GM18907 (cell line): ENCODE measurements at regions not wholly inside any gene's neighbourhood (a gene's known extent, or its start where the extent isn't known, plus 50 kb on each side); places are given as distances from the start of the nearest gene placed in this dataset.
"Not testable (repeated sequence)": the region's sequence is repeated elsewhere in the genome, so short reads cannot be mapped to it uniquely, and the experiment has no call there.

Source experiments
- ATAC-seq: cut with Tn5 transposase; IDR thresholded peaks from one replicate; pipeline ENCODE4 v1.9.1; 2021; ENCODE audit warnings: mild to moderate bottlenecking, moderate library complexity; ENCODE audit not compliant: unreplicated experiment

DNA sequence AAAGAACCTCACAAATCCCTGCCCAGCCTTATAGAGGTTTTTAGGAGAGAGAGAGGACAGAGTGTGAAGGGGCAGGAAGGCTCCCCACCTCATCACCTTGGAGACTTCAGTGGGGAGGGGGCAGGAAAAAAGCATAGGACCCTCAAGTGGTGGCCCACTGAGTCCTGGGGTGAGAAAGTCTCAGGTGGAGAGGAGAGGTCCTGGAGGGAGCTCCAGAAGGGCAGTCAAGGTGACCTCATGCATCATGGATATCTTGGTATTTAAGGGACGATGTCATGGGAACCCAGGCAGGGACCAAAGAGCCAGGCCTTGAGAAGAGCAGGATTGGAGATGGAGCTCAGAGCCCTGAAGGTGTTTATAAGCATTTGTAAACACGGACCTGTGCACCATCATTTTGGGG, 204.5 kb downstream of the SLC4A3 start:
- no peak for ATAC-seq

- ATAC-seq = no peak
These were observed 205.5 kb downstream of the SLC4A3 start for GRCh38 chr2:219832904-219833303.

DNA sequence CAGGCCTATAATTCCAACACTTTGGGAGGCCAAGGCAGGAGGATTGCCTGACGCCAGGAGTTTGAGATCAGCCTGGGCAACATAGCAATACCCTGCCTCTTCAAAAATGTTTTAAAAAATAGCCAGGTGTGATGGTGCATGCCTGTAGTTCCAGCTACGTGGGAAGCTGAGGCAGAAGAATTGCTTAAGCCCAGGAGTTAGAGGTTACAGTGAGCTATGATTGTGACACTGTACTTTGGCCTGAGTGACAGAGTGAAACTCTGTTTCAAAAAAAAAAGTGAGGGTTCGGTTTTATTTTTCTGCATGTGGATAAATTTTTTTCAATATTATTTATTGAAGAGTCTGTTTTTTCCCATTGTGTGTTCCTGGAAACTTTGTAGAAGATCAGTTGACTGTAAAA, 208.1 kb downstream of the SLC4A3 start:
- no peak for ATAC-seq

GRCh38 chr2:219836647-219837177, 209.3 kb downstream of the SLC4A3 start:
- no peak for ATAC-seq

DNA sequence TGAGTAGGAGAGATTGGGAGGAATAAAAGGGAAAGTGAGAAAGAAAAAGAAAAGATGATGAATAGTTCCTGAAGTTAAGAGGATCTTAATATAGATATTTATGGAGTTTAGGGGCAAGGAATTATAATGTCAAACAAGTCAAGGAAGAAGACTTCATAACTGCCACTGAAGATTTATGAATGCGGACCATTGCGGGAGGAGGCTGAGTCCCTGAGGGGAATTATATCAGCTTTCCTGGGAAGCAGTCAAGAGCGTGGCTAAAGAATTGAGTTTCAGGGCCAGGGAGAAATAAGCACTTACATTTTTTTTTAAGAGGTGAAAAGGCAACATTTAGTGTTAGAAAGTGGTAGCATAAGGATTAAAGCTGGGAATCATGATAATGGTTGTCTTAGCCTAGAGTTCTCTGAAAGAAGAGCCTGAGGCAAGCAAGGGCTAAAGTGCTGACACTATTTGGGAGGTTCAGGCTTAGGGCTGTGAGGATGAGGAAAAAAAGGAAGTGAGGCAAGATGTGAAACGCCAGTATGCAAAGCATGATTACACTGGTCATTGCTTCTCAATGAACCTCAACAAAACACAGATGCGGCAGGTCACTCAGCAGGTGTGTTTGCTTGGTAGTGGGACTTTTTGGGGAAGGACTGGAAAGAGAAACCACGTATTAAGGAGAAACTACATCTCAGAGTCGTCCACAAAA, 217.1 kb downstream of the SLC4A3 start:
- peak; percentile 96 for ATAC-seq

DNA sequence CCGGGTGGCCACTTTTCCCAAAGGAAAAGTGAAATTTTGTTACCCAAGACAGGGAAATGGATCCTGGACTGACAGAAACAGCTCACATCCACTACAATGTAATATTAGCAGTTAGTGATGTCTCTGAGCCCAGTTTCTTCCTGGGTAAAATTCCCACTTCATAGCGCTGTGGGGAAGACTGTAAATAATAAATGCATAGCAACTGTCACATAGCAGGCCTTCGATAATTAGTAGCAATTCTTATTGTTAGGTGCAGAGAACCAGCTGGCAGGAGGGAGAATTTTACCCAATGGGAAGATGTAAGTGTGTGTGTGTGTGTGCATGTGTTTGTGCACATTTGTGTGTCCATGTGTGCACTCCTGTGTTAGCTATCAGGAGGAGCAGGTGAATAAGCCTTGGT, 221.5 kb downstream of the SLC4A3 start:
- ATAC-seq = no peak

GRCh38 chr2:219851169-219851568, 223.7 kb downstream of the SLC4A3 start:
- ATAC-seq = no peak

DNA sequence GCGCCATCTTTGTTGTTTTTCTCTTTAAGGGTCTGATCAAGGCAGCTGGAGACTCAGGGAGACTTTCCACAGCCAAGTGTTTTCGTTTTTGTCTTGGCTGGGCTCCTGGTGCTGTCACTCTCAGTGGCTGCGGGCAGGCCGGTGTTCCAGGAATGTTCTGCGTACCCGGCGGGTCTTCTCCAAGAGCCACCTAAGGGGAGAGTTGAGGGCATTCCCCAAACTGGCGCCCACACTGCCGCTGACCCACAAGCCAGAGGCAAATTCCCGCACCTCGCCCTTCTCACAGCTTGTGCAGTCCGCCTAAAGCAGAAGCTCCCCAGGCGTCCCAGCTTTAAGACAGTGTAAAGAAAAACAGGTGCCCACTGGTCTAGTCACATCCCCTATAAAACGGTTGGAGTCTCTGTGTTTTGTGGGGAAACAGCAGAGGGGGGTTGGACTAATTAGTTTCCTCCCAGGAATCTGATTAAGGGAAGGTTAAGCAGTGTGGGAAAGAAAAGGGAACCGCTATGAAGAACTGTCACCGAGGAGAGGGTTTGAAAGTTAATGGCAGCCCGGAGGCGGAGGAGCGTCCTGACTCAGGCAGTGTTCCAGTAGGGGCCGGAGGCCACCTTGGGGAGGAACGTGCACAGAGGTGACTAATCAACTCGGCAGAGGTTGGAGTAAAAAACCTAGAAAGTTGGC, 224.5 kb downstream of the SLC4A3 start:
- no peak for ATAC-seq

GRCh38 chr2:219852626-219853025, 225.2 kb downstream of the SLC4A3 start:
- ATAC-seq = no peak

- no peak for ATAC-seq
These were observed 229.2 kb downstream of the SLC4A3 start for GRCh38 chr2:219856602-219857001.

DNA sequence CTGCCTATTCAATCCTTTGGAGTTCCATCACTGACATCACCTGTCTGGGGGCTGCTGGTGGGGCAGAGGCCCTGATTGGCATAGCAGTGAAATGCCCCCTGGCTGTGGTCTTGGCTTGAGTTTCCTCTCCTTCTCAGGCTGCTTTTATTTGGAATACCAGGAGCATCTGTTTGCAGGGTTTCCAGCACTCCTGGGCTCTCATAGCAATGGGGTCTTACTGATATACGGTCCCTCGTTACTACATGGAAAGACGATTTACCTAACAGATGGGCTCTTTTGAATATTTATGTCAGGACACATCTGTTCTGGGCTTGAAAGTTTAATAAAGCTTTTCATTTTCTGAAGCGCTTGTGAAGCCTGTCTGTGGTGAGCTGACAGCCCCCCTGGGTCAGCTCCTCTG, 230.3 kb downstream of the SLC4A3 start:
- no peak for ATAC-seq

DNA sequence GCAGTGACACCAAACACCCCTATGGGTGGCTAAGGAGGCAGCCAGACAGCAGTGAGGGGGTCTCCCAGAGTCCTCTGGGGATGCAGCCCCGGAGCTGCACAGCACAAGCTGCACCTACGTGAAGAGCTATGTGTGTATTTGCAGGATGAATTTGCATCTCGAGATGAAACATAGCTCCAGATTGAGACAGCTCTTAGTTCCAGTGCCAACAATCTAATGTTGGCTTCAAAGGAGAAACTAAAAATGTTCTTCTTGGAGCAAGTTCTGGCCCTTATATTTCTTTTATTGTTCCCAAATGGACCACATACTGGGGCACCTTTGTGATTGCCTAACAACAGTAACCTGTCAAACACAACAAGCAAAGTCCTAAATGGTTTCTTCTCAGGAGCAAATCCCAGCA, 233.9 kb downstream of the SLC4A3 start:
- no peak for ATAC-seq

- no peak for ATAC-seq
These were observed 236.7 kb downstream of the SLC4A3 start for GRCh38 chr2:219864154-219864553.

GRCh38 chr2:219868635-219869034, 241.2 kb downstream of the SLC4A3 start:
- ATAC-seq = no peak

DNA sequence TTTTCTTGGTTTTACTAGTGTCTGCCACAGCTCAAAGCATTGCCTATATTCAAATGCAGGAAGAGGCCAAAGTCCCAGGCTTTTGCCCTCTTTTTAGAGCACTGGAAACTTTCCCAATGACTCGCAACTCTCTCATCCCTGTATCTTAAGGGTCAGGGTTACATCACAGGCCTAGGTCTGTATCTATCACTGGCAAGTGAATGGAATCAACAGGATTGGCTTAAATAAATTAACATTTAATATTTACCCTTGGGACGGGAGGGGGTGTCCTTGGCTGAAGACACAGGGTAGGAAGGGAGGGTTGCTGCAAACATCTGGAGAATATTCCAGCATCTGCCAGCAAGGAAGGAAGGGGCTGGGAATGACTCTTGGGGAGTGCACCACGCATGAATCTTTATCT, 242.6 kb downstream of the SLC4A3 start:
- ATAC-seq = no peak

DNA sequence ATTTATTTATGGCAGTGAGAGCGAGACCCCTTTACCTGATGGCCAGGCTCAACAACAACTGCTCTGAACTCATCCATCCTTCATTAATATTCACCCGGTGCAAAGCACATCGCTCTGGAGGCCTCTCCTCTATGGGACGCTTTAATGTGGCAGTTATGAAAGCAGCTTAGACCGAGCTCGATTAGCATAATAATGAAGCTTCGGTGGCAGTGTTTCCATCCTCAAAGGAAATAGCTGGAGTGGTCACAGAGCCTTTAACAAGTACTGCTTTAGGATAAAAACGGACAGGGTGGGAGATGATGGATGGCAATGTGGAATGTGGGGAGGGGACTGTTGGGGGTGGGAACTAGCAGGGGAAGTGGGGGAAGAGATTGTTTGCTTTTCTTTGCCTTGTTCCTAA, 243.9 kb downstream of the SLC4A3 start:
- no peak for ATAC-seq

DNA sequence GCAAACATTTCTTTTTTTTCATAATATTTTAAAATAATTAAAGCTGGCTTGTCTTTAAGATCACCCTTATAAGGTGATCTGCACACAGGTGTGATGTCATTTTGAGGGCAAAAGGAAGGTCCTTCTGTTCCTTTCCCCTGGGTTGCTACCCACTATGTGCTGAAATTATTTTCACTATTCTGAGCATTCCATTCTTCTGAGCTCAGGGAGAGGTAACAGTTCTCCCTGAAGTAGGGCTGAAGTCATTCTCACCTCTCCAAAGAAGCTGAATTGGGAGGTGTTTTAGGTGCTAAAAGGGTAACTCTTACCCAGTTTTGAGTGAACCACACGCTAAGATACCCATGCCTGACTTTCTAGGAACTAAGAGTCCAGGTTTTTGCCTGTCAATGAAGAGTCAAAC, 247.6 kb downstream of the SLC4A3 start:
- no peak for ATAC-seq

DNA sequence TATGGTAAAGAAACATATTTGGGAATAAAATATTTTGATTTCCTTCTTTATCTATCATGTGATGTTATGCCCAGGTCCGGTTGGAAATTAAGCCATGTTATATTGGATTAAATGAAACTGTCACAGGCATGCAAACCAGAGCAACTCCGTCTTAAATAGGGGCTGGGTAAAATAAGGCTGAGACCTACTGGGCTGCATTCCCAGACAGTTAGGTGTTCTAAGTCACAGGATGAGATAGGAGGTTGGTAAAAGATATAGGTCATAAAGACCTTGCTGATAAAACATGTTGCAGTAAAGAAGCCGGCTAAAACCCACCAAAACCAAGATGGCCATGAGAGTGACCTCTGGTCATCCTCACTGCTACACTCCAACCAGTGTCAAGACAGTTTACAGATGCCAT, 248.6 kb downstream of the SLC4A3 start:
- ATAC-seq = not testable (repeated sequence)

DNA sequence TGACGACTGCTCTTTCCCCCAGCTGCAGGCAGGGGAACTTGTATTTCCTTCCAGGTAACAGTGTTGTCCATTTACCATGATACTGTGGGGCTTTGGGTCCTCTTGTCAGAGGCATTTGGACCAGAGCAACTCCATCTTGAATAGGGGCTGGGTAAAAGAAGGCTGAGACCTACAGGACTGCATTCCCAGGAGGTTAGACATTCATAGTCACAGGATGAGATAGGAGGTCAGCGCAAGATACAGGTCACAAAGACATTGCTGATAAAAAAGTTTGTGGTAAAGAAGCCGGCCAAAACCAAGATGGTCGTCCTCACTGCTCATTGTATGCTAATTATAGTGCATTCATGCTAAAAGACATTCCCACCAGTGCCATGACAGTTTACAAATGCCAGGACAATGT, 249.5 kb downstream of the SLC4A3 start:
- no peak for ATAC-seq

- ATAC-seq = no peak
These were observed 250.3 kb downstream of the SLC4A3 start for GRCh38 chr2:219877728-219878127.

GRCh38 chr2:219878516-219878915, 251.1 kb downstream of the SLC4A3 start:
- ATAC-seq = no peak

- no peak for ATAC-seq
These were observed 254.4 kb downstream of the SLC4A3 start for GRCh38 chr2:219881851-219882250.
